ENCODE measurements at regions not wholly inside any gene's neighbourhood (a gene's known extent, or its start where the extent isn't known, plus 50 kb on each side); places are given as distances from the start of the nearest gene placed in this dataset.

- TF ChIP-seq EZH2 (IDR thresholded peaks at IDR 0.05; ENCODE audit: low read length, missing control alignments), result no peak
- TF ChIP-seq, protein P1, sequence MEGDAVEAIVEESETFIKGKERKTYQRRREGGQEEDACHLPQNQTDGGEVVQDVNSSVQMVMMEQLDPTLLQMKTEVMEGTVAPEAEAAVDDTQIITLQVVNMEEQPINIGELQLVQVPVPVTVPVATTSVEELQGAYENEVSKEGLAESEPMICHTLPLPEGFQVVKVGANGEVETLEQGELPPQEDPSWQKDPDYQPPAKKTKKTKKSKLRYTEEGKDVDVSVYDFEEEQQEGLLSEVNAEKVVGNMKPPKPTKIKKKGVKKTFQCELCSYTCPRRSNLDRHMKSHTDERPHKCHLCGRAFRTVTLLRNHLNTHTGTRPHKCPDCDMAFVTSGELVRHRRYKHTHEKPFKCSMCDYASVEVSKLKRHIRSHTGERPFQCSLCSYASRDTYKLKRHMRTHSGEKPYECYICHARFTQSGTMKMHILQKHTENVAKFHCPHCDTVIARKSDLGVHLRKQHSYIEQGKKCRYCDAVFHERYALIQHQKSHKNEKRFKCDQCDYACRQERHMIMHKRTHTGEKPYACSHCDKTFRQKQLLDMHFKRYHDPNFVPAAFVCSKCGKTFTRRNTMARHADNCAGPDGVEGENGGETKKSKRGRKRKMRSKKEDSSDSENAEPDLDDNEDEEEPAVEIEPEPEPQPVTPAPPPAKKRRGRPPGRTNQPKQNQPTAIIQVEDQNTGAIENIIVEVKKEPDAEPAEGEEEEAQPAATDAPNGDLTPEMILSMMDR (conservative IDR thresholded peaks at IDR 0.05 in 1 of 2, IDR thresholded peaks at IDR 0.05 in 1 of 2; ENCODE audit: low read depth in 1 of 2, low read length in 2 of 2), result no peak
Observed at GRCh38 chr4:115938764-115939443, 825.5 kb upstream of the NDST4 start.
